H1 (cell line): ENCODE measurements at regions not wholly inside any gene's neighbourhood (a gene's known extent, or its start where the extent isn't known, plus 50 kb on each side); places are given as distances from the start of the nearest gene placed in this dataset.

ENCODE experiments used
- CTCF ChIA-PET: fragments of 300-600 bp; sonication (Branson Sonifier 250); formaldehyde crosslinking; loops from one replicate; lab custom pipeline; 2021; ENCODE audit not compliant: partially characterized antibody; lab: Charles Lee
- POLR2A ChIA-PET: fragments of 300-600 bp; sonication (Branson Sonifier 250); formaldehyde crosslinking; loops from one replicate; lab custom pipeline; 2021; ENCODE audit warnings: inconsistent platforms; ENCODE audit not compliant: partially characterized antibody; lab: Charles Lee
- DNase-seq, 2 experiments: peaks; one replicate each; pipeline versions ENCODE4 v3.0.0 to v3.0.0-alpha.2; 2010 to 2022; ENCODE audit warnings: low spot score in 2 of 2, low read depth in 1 of 2, mixed read lengths in 1 of 2
- FAIRE-seq: peaks from 2 replicates; lab custom pipeline; 2011; peaks lifted over from hg19 to GRCh38; lab: Jason Lieb, UNC
- H2AFZ ChIP-seq: 2 replicates; pipeline ENCODE4 v1.8.1; 2012; ENCODE audit warnings: low read length, inconsistent platforms
- H2AK5ac ChIP-seq: 2 replicates; pipeline ENCODE4 v1.6.1; 2013; ENCODE audit warnings: low read depth, low read length
- H2BK120ac ChIP-seq: replicated peaks from 2 replicates; pipeline ENCODE3; 2013; ENCODE audit warnings: low read depth, low read length, inconsistent platforms
- H2BK12ac ChIP-seq: 2 replicates; pipeline ENCODE4 v1.6.1; 2013; ENCODE audit warnings: low read depth, low read length
- H2BK15ac ChIP-seq: 2 replicates; pipeline ENCODE4 v1.6.1; 2013; ENCODE audit warnings: low read length
- H2BK20ac ChIP-seq: 2 replicates; pipeline ENCODE4 v1.6.1; 2013; ENCODE audit warnings: low read length
- H2BK5ac ChIP-seq: 2 replicates; pipeline ENCODE4 v1.6.1; 2013; ENCODE audit warnings: low read depth, low read length
- H3K14ac ChIP-seq: 2 replicates; pipeline ENCODE4 v1.6.1; 2013; ENCODE audit warnings: inconsistent platforms; ENCODE audit not compliant: insufficient read length
- H3K18ac ChIP-seq: 2 replicates; pipeline ENCODE4 v1.6.1; 2013; ENCODE audit warnings: low read length; ENCODE audit errors: extremely low read depth
- H3K23ac ChIP-seq: 2 replicates; pipeline ENCODE4 v1.6.1; 2013; ENCODE audit warnings: inconsistent platforms; ENCODE audit not compliant: insufficient read length
- H3K23me2 ChIP-seq: 2 replicates; pipeline ENCODE4 v1.6.1; 2013; ENCODE audit warnings: low read depth, low read length
- H3K27ac ChIP-seq: 2 replicates; pipeline ENCODE4 v1.6.1; 2011; ENCODE audit warnings: low read depth, low read length, inconsistent platforms
- H3K27me3 ChIP-seq, 4 experiments: replicated peaks in 1 of 4; 1 replicate in 1 of 4; 2 replicates in 3 of 4; pipeline versions ENCODE4 v1.6.1 to v1.8.1; 2011 to 2013; ENCODE audit warnings: low read length in 3 of 4, mild to moderate bottlenecking in 3 of 4, inconsistent platforms in 2 of 4, mixed read lengths in 2 of 4, moderate library complexity in 1 of 4; ENCODE audit not compliant: control insufficient read depth in 3 of 4, insufficient read depth in 3 of 4; ENCODE audit errors: extremely low read depth in 1 of 4
- H3K36me3 ChIP-seq, 4 experiments: 2 replicates each; pipeline versions ENCODE4 v1.6.1 to v1.8.1; 2011 to 2013; ENCODE audit warnings: mild to moderate bottlenecking in 4 of 4, low read length in 3 of 4, moderate library complexity in 2 of 4, control low read depth in 1 of 4, inconsistent platforms in 1 of 4; ENCODE audit not compliant: insufficient read depth in 4 of 4, control insufficient read depth in 2 of 4
- H3K4ac ChIP-seq: replicated peaks from 2 replicates; pipeline ENCODE3; 2013; ENCODE audit warnings: low read length, low read depth, mixed read lengths, inconsistent platforms; ENCODE audit not compliant: insufficient read length
- H3K4me1 ChIP-seq, 4 experiments: replicated peaks in 1 of 4; 1 replicate in 1 of 4; 2 replicates in 3 of 4; pipeline versions ENCODE4 v1.6.1 to v1.8.1; 2011 to 2013; ENCODE audit warnings: low read length in 3 of 4, inconsistent platforms in 2 of 4, mixed read lengths in 1 of 4; ENCODE audit not compliant: insufficient read depth in 4 of 4, control insufficient read depth in 3 of 4
- H3K4me2 ChIP-seq, 2 experiments: 2 replicates each; pipeline versions ENCODE4 v1.6.1 to v1.8.1; 2011 to 2013; ENCODE audit warnings: low read depth in 2 of 2, low read length in 2 of 2, control low read depth in 1 of 2, inconsistent platforms in 1 of 2, mild to moderate bottlenecking in 1 of 2; ENCODE audit not compliant: insufficient read depth in 1 of 2
- H3K4me3 ChIP-seq, 4 experiments: fragments of 200-600, 300-600 bp in 1 of 4; sonication (generic), shearing (Covaris generic), sonication (Bioruptor Twin) in 1 of 4; 2 replicates each; pipeline versions ENCODE4 v1.5.1 to v1.8.1; 2011 to 2016; ENCODE audit warnings: low read length in 4 of 4, low read depth in 3 of 4, control low read depth in 2 of 4, inconsistent platforms in 2 of 4, mild to moderate bottlenecking in 2 of 4, mixed read lengths in 1 of 4, moderate library complexity in 1 of 4; ENCODE audit not compliant: insufficient read depth in 2 of 4; ENCODE audit errors: extremely low read depth in 1 of 4
- H3K56ac ChIP-seq: replicated peaks from 2 replicates; pipeline ENCODE3; 2013; ENCODE audit warnings: low read depth, mild to moderate bottlenecking, mixed read lengths, low read length, inconsistent platforms; ENCODE audit not compliant: insufficient read length
- H3K79me1 ChIP-seq: 2 replicates; pipeline ENCODE4 v1.6.1; 2013; ENCODE audit warnings: low read depth, low read length, control low read depth
- H3K79me2 ChIP-seq, 2 experiments: 2 replicates each; pipeline versions ENCODE4 v1.6.1 to v1.8.1; 2012 to 2013; ENCODE audit warnings: low read length in 2 of 2, mild to moderate bottlenecking in 2 of 2, inconsistent platforms in 1 of 2; ENCODE audit not compliant: insufficient read depth in 2 of 2, control insufficient read depth in 1 of 2
- H3K9ac ChIP-seq, 4 experiments: replicated peaks in 1 of 4; 1 replicate in 1 of 4; 2 replicates in 3 of 4; pipeline versions ENCODE4 v1.6.1 to v1.8.1; 2011 to 2013; ENCODE audit warnings: low read depth in 3 of 4, low read length in 3 of 4, control low read depth in 2 of 4, mild to moderate bottlenecking in 2 of 4, moderate library complexity in 2 of 4, inconsistent platforms in 1 of 4; ENCODE audit errors: extremely low read depth in 1 of 4
- H3K9me3 ChIP-seq, 2 experiments: 2 replicates each; pipeline versions ENCODE4 v1.6.1 to v1.8.1; 2012 to 2013; ENCODE audit warnings: mild to moderate bottlenecking in 2 of 2, moderate library complexity in 2 of 2, control low read depth in 1 of 2, inconsistent platforms in 1 of 2, low read depth in 1 of 2, low read length in 1 of 2, mixed read lengths in 1 of 2; ENCODE audit not compliant: insufficient read depth in 2 of 2
- H4K20me1 ChIP-seq, 2 experiments: replicated peaks in 1 of 2; 2 replicates each; pipeline versions ENCODE3 to v1.8.1; 2011 to 2013; ENCODE audit warnings: inconsistent platforms in 2 of 2, low read length in 2 of 2, mild to moderate bottlenecking in 1 of 2; ENCODE audit not compliant: insufficient read depth in 2 of 2, control insufficient read depth in 1 of 2
- H4K5ac ChIP-seq: 2 replicates; pipeline ENCODE4 v1.6.1; 2013; ENCODE audit warnings: low read length, low read depth, mixed read lengths, inconsistent platforms; ENCODE audit not compliant: insufficient read length
- H4K8ac ChIP-seq: 2 replicates; pipeline ENCODE4 v1.8.0; 2013; ENCODE audit warnings: mild to moderate bottlenecking, moderate library complexity, low read length, inconsistent platforms; ENCODE audit not compliant: insufficient read depth; ENCODE audit errors: extremely low read depth
- H4K91ac ChIP-seq: replicated peaks from 2 replicates; pipeline ENCODE3; 2013; ENCODE audit warnings: low read length, mixed read lengths, inconsistent platforms; ENCODE audit not compliant: insufficient read length
- BACH1 ChIP-seq: IDR thresholded peaks from 2 replicates; pipeline ENCODE4 v1.6.1; 2012; ENCODE audit warnings: low read length, improper control_type of control experiment
- CHD2 ChIP-seq: IDR thresholded peaks from 2 replicates; pipeline ENCODE4 v1.6.1; 2012; ENCODE audit warnings: low read length, improper control_type of control experiment
- HDAC6 ChIP-seq: IDR thresholded peaks from one replicate; pipeline ENCODE4 v1.7.1; 2012; ENCODE audit warnings: low read depth, mild to moderate bottlenecking, inconsistent platforms, low read length, moderate library complexity
- KDM5A ChIP-seq: fragments of 200-600 bp; IDR thresholded peaks from 2 replicates; pipeline ENCODE4 v1.7.1; 2012; ENCODE audit warnings: mild to moderate bottlenecking, low read length, inconsistent platforms, mixed read lengths
- POLR2A ChIP-seq, 2 experiments: IDR thresholded peaks; 1 replicate in 1 of 2; 2 replicates in 1 of 2; pipeline ENCODE4 v1.6.1; 2011; ENCODE audit warnings: low read depth in 2 of 2, low read length in 2 of 2, mild to moderate bottlenecking in 2 of 2; ENCODE audit errors: control extremely low read depth in 1 of 2
- POU5F1 ChIP-seq: IDR thresholded peaks from 2 replicates; pipeline ENCODE4 v1.6.1; 2011; ENCODE audit warnings: low read depth, mild to moderate bottlenecking, low read length, moderate library complexity
- SIRT6 ChIP-seq: IDR thresholded peaks from one replicate; pipeline ENCODE4 v1.7.1; 2012; ENCODE audit warnings: low read length, inconsistent platforms
- WGBS, 2 experiments: shearing (Covaris generic) in 1 of 2; methylation state at CpG; one replicate each; pipeline versions ENCODE4 v1.1.6 to v1.1.7; 2013 to 2015; ENCODE audit warnings: low lambda C conversion rate in 2 of 2, mixed read lengths in 2 of 2, inconsistent platforms in 1 of 2, low coverage in 1 of 2, missing lambda C conversion rate in 1 of 2; ENCODE audit not compliant: insufficient replicate concordance in 2 of 2, insufficient coverage in 1 of 2, insufficient read length in 1 of 2; ENCODE audit errors: extremely low coverage in 1 of 2, missing lambda C conversion rate in 1 of 2; 5-methylcytosine and 5-hydroxymethylcytosine counted together

DNA sequence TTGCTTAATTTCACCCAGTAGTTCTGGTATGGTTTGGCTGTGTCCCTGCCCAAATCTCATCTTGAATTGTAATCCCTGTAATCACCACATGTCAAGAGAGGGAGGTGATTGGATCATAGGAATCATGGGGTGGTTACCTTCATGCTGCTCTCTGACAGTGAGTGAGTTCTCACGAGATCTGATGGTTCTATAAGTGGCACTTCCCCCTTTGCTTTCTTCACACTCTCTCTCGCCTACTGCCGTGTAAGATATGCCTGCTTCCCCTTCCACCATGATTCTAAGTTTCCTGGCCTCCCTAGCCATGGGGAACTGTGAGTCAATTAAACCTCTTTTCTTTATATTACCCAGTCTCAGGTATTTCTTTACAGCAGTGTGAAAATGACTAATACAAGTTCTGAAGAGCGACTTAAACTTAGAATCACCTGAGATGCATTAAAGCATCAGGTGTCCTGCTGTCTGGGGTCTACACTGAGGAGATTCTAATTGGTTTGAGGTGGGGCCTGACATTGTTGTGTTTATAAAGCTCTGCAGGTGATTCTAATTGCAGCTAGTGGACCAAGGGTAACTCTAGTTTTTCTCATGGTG, 82.1 kb upstream of the DTNBP1 start:
- H3K4ac ChIP-seq: no peak overlapping the region
- FAIRE-seq: no peak
- no peaks in the 10 kb centered on the region for H4K20me1 ChIP-seq

More for the DNA sequence above, 82.1 kb upstream of the DTNBP1 start:
- Histone ChIP-seq H3K27ac (no peak overlapping the region), H3K14ac (no peak overlapping the region), H2BK15ac (no peak overlapping the region), H3K18ac (no peak overlapping the region), H2AK5ac (no peak overlapping the region), H2BK12ac (no peak overlapping the region), H4K91ac (no peak overlapping the region), H3K79me2 (no peaks in the 10 kb centered on the region), H3K56ac (no peak overlapping the region), H3K4me1 (peaks cover 0 to 2% (median 0%) of the 10 kb centered on the region in 4 experiments; a peak in 2 of 7 replicates), H3K36me3 (no peaks in the 10 kb centered on the region), H2AFZ (0 out of 2 replicates have a peak overlapping the region, but pooled peaks have one; percentile 11), H3K27me3 (no peaks in the 10 kb centered on the region), H3K23ac (no peak overlapping the region), H3K9ac (no peak overlapping the region), H2BK20ac (no peak overlapping the region), H2BK120ac (no peak overlapping the region), H4K5ac (no peak overlapping the region), H2BK5ac (no peak overlapping the region), H3K23me2 (no peaks in the 10 kb centered on the region), H3K9me3 (no peaks in the 10 kb centered on the region), H4K8ac (no peak overlapping the region), H3K4me3 (no peak overlapping the region), H3K79me1 (no peaks in the 10 kb centered on the region), H3K4me2 (no peak overlapping the region)
- DNase-seq: no peak
- ChIA-PET CTCF (interaction anchor here (0.7 to 1.0 kb wide), 2 partner anchors 9 to 149 kb away, joined by 3 to 4 read pairs; no protein-coding TSS in a partner anchor), POLR2A (no interaction called here)
- TF ChIP-seq BACH1 (no peak), KDM5A (no peak), POU5F1 (no peak), SIRT6 (no peak), CHD2 (peak; percentile 57; the same call in 1 of the 2 replicates), POLR2A (IDR thresholded peaks at IDR 0.05; ENCODE audit: control extremely low read depth in 1 of 2, low read depth in 2 of 2, low read length in 2 of 2) (no peak), HDAC6 (no peak)
- 73% methylated on average over 4 of the region's 4 CpGs; no CpG with 5 or more reads in 1 of the 2 experiments for WGBS, 2 experiments
